MCF 10A (cell line): ENCODE measurements at regions not wholly inside any gene's neighbourhood (a gene's known extent, or its start where the extent isn't known, plus 50 kb on each side); places are given as distances from the start of the nearest gene placed in this dataset.

Experiments
- BruUV-seq: library from RNA; stranded (reverse); fragments of 400-500 nt; replicated peaks from 2 replicates; lab custom pipeline; 2021; lab: Mats Ljungman, UMichigan
- CTCF ChIA-PET: fragments of 300-600 bp; sonication (Branson Sonifier 250); formaldehyde crosslinking; extraction: SDS; loops from one replicate; lab custom pipeline; 2021; ENCODE audit warnings: antibody characterized with exemption, inconsistent platforms; lab: Yijun Ruan, JAX
- POLR2A ChIA-PET: fragments of 300-600, 350-650 bp; sonication (Branson Sonifier 250); formaldehyde crosslinking; extraction: SDS; loops from one replicate; lab custom pipeline; 2020; ENCODE audit warnings: antibody characterized with exemption, inconsistent platforms; lab: Yijun Ruan, JAX
- DNase-seq: peaks from one replicate; pipeline ENCODE4 v3.0.0-alpha.2; 2018; ENCODE audit not compliant: unreplicated experiment
- H3K27ac Mint-ChIP-seq: one replicate; pipeline ENCODE4 v1.8.0; 2022; ENCODE audit warnings: mild to moderate bottlenecking, low read depth, mixed read lengths; ENCODE audit not compliant: unreplicated experiment
- H3K27me3 Mint-ChIP-seq: one replicate; pipeline ENCODE4 v1.8.0; 2022; ENCODE audit warnings: mixed read lengths; ENCODE audit not compliant: insufficient read depth, unreplicated experiment
- H3K36me3 Mint-ChIP-seq: one replicate; pipeline ENCODE4 v1.8.0; 2022; ENCODE audit warnings: mild to moderate bottlenecking, moderate library complexity, mixed read lengths; ENCODE audit not compliant: insufficient read depth, unreplicated experiment
- H3K4me1 Mint-ChIP-seq: one replicate; pipeline ENCODE4 v1.8.0; 2022; ENCODE audit warnings: mixed read lengths; ENCODE audit not compliant: insufficient read depth, unreplicated experiment
- H3K4me3 Mint-ChIP-seq: one replicate; pipeline ENCODE4 v1.8.0; 2022; ENCODE audit warnings: mild to moderate bottlenecking, moderate library complexity, mixed read lengths; ENCODE audit not compliant: unreplicated experiment
- H3K9me3 Mint-ChIP-seq: one replicate; pipeline ENCODE4 v1.8.0; 2022; ENCODE audit warnings: mixed read lengths; ENCODE audit not compliant: unreplicated experiment
- intact Hi-C: fragments of 100-400 bp; cut with micrococcal nuclease; formaldehyde crosslinking; loops from 2 replicates; pipeline ENCODE4 v1.14.1; 2022
- TF ChIP-seq, protein P1 (sequence below): fragments of 200-600 bp; IDR thresholded peaks from one replicate; pipeline ENCODE4 v1.8.0; 2022; ENCODE audit warnings: antibody characterized with exemption, mild to moderate bottlenecking; ENCODE audit not compliant: unreplicated experiment

DNA sequence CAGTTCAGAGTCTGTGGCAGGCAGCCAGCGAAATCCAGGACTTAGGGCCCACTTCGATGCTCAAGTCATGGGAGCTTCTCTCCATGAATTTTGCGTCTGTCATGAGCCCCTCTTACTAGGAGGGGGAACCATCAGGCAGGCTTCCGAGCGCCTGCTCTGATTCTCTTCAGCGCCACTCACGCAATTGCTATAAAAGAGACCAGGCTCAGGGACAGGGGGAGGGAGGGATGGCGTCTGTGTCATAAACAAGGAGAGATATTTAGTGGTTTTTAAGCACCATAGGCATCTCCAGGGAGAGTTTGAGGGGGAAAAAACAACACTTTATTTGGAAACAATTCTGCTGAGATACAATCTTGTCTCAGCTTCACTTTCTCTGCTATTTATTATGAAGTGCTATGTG lies 60.6 kb downstream of the NAV1 start:
- DNase-seq: no peak
- CTCF ChIA-PET: interaction anchor here (0.6 to 3.7 kb wide), 8 partner anchors 13 to 877 kb away, joined by 3 to 21 read pairs (median 4); no protein-coding TSS in a partner anchor
- no peak overlapping the region for H3K4me3 Mint-ChIP-seq
- H3K27me3 Mint-ChIP-seq: no peaks in the 10 kb centered on the region
- no peak overlapping the region for H3K27ac Mint-ChIP-seq
- H3K4me1 Mint-ChIP-seq: peaks cover 54% of the 10 kb centered on the region
- H3K9me3 Mint-ChIP-seq: no peaks in the 10 kb centered on the region
- H3K36me3 Mint-ChIP-seq: peaks cover 10% of the 10 kb centered on the region
- no TSS peak for BruUV-seq
- intact Hi-C loops: no loop called here
- POLR2A ChIA-PET: interaction anchor here (0.6 to 1.0 kb wide), 2 partner anchors 50 to 64 kb away, joined by 3 to 6 read pairs; no protein-coding TSS in a partner anchor
- TF ChIP-seq, protein P1, sequence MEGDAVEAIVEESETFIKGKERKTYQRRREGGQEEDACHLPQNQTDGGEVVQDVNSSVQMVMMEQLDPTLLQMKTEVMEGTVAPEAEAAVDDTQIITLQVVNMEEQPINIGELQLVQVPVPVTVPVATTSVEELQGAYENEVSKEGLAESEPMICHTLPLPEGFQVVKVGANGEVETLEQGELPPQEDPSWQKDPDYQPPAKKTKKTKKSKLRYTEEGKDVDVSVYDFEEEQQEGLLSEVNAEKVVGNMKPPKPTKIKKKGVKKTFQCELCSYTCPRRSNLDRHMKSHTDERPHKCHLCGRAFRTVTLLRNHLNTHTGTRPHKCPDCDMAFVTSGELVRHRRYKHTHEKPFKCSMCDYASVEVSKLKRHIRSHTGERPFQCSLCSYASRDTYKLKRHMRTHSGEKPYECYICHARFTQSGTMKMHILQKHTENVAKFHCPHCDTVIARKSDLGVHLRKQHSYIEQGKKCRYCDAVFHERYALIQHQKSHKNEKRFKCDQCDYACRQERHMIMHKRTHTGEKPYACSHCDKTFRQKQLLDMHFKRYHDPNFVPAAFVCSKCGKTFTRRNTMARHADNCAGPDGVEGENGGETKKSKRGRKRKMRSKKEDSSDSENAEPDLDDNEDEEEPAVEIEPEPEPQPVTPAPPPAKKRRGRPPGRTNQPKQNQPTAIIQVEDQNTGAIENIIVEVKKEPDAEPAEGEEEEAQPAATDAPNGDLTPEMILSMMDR: no peak

DNA sequence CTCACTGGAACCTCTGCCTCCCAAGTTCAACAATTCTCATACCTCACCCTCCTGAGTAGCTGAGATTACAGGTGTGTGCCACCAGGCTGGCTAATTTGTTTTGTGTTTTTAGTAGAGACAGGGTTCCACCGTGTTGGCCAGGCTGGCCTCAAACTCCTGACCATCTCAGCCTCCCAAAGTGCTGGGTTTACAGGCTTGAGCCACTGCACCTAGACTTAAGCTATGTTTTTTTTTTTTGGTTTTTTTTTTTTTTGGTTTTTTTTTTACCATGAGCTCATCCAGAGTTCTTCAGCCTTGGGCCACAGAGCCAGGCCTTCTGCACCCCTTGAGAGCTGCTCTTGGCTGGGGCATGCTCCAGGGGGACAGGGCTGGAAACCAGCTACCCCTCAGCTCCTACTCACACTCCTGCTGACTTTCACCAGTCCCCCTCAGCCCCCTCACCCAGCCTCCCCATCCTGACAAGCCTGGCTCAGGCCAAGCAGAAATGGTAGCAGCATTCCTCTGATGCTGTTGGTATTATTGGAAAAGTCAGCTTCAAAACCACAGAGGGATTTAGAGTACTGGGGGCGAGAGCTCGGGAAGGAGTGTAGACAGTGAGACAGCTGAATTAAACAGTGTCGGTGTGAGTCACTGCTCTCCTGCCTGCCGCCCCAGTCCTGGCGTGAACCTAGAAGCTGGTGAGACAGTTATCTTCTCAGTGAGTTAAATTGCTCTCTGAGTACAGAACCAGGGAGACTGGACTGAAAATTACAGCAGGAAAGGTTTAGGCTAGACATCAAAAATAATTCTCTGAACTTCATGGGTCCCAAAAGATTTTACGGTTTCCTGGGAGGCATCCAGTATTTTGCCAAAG lies 63.7 kb downstream of the NAV1 start:
- Mint-ChIP-seq H3K27ac (no peak overlapping the region), H3K36me3 (peaks cover 4% of the 10 kb centered on the region), H3K27me3 (no peaks in the 10 kb centered on the region), H3K4me1 (peaks cover 37% of the 10 kb centered on the region), H3K9me3 (no peaks in the 10 kb centered on the region), H3K4me3 (no peak overlapping the region)
- POLR2A ChIA-PET: interaction anchor here (0.6 to 2.0 kb wide), 9 partner anchors 10 to 410 kb away, joined by 3 to 6 read pairs (median 4); partner anchors contain the start of genes NAV1 and TIMM17A
- intact Hi-C loops: no loop called here
- TF ChIP-seq, protein P1: no peak
- CTCF ChIA-PET: interaction anchor here (0.5 to 2.7 kb wide), 15 partner anchors 9 to 724 kb away, joined by 3 to 18 read pairs (median 4); no protein-coding TSS in a partner anchor
- BruUV-seq: no TSS peak
- DNase-seq: peak; percentile 92

DNA sequence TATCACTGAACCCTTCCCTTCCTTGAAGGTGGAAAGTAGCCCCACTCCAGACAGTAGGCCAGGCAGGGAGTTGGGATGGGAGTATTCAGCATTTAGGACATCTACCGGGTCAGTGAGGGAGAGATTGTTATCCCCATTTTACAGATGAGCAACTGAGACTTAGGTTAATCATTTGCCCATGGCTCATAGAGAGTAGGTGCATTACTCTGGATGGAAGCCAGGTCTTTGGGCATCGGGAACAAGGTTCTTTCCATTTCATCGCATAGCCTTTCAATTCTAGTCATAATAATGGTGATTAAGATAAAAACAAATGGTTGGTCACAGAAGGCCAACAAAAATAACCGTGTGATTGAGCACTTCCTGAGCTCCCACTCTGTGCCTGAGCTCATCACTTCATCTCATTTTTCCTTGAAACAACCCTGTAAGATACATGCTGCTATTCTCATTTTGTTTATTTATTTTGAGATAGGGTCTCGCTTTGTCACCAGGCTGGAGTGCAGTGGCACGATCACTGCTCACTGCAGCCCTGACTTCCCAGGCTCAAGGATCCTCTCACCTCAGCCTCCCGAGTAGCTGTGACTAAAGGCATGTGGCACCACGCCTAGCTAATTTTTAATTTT lies 64.8 kb downstream of the NAV1 start:
- no TSS peak for BruUV-seq
- TF ChIP-seq, protein P1: no peak
- H3K4me1 Mint-ChIP-seq: peaks cover 28% of the 10 kb centered on the region
- no peak overlapping the region for H3K4me3 Mint-ChIP-seq
- CTCF ChIA-PET: interaction anchor here (0.6 to 2.4 kb wide), 4 partner anchors 45 to 104 kb away, joined by 3 to 9 read pairs (median 4); no protein-coding TSS in a partner anchor
- peak; percentile 56 for DNase-seq
- H3K27ac Mint-ChIP-seq: no peak overlapping the region
- intact Hi-C loops: no loop called here
- H3K36me3 Mint-ChIP-seq: no peaks in the 10 kb centered on the region
- H3K9me3 Mint-ChIP-seq: no peaks in the 10 kb centered on the region
- POLR2A ChIA-PET: interaction anchor here (1.1 to 2.0 kb wide), 4 partner anchors 9 to 47 kb away, joined by 4 to 11 read pairs (median 4); no protein-coding TSS in a partner anchor
- H3K27me3 Mint-ChIP-seq: no peaks in the 10 kb centered on the region
